PC-3 (cell line): ENCODE measurements at regions not wholly inside any gene's neighbourhood (a gene's known extent, or its start where the extent isn't known, plus 50 kb on each side); places are given as distances from the start of the nearest gene placed in this dataset.

Experiments
- ATAC-seq: fragments of 200-7000 bp; cut with Tn5 transposase; 2 replicates; pipeline ENCODE4 v1.9.1; 2020; ENCODE audit warnings: mild to moderate bottlenecking, moderate library complexity
- BruUV-seq: library from RNA; stranded (reverse); fragments of 400-500 nt; replicated peaks from 2 replicates; lab custom pipeline; 2021; lab: Mats Ljungman, UMichigan
- CTCF ChIA-PET: fragments of 300-600 bp; sonication (Branson Sonifier 250); formaldehyde crosslinking; loops from one replicate; lab custom pipeline; 2022; ENCODE audit warnings: antibody characterized with exemption; lab: Charles Lee
- POLR2A ChIA-PET: fragments of 300-600 bp; sonication (Branson Sonifier 250); formaldehyde crosslinking; loops from one replicate; lab custom pipeline; 2022; ENCODE audit warnings: antibody characterized with exemption; ENCODE audit not compliant: unreplicated experiment; lab: Charles Lee
- DNase-seq: peaks from one replicate; pipeline ENCODE4 v3.0.0-alpha.2; 2015
- H2AFZ ChIP-seq: fragments of 300-600 bp; sonication (generic); 2 replicates; pipeline ENCODE4 v1.6.0; 2016; ENCODE audit warnings: antibody characterized with exemption, low read length
- H3F3A ChIP-seq: fragments of 300-600 bp; sonication (generic); one replicate; pipeline ENCODE4 v1.6.0; 2017; ENCODE audit warnings: antibody characterized with exemption, low read length, control low read depth, mild to moderate bottlenecking; ENCODE audit not compliant: unreplicated experiment
- H3K27ac ChIP-seq: fragments of 300-600 bp; sonication (generic); 2 replicates; pipeline ENCODE4 v1.5.1; 2016; ENCODE audit warnings: mild to moderate bottlenecking, low read length
- H3K27me3 ChIP-seq: fragments of 300-600 bp; sonication (generic); 2 replicates; pipeline ENCODE4 v1.6.1; 2016; ENCODE audit warnings: low read length, mixed read lengths
- H3K36me3 ChIP-seq: fragments of 300-600 bp; sonication (generic); 2 replicates; pipeline ENCODE4 v1.6.1; 2016; ENCODE audit warnings: low read depth, mixed run types, low read length, mixed read lengths
- H3K4me1 ChIP-seq: fragments of 300-600 bp; sonication (generic); 2 replicates; pipeline ENCODE4 v1.5.1; 2016; ENCODE audit warnings: low read length; ENCODE audit not compliant: insufficient read depth
- H3K4me2 ChIP-seq: fragments of 300-600 bp; sonication (generic); 2 replicates; pipeline ENCODE4 v1.6.0; 2016; ENCODE audit warnings: low read length
- H3K4me3 ChIP-seq: fragments of 300-600 bp; sonication (generic); 2 replicates; pipeline ENCODE4 v1.5.1; 2016; ENCODE audit warnings: mild to moderate bottlenecking, low read length, mixed read lengths
- H3K79me2 ChIP-seq: fragments of 300-600 bp; sonication (generic); 2 replicates; pipeline ENCODE4 v1.6.1; 2017; ENCODE audit warnings: low read length, mixed read lengths
- H3K9ac ChIP-seq: fragments of 300-600 bp; sonication (generic); 2 replicates; pipeline ENCODE4 v1.6.0; 2016; ENCODE audit warnings: mild to moderate bottlenecking, low read length
- H3K9me2 ChIP-seq: fragments of 300-600 bp; sonication (generic); replicated peaks from 2 replicates; pipeline ENCODE4 v1.6.1; 2016; ENCODE audit warnings: mixed run types, low read length, mixed read lengths
- H3K9me3 ChIP-seq: fragments of 300-600 bp; sonication (generic); 2 replicates; pipeline ENCODE4 v1.6.1; 2016; ENCODE audit warnings: low read length, mixed read lengths
- H4K20me1 ChIP-seq: fragments of 300-600 bp; sonication (generic); 2 replicates; pipeline ENCODE4 v1.6.1; 2016; ENCODE audit warnings: low read length, mixed read lengths
- EZH2 ChIP-seq: fragments of 300-600 bp; sonication (generic); IDR thresholded peaks from one replicate; pipeline ENCODE4 v1.6.1; 2017; ENCODE audit warnings: antibody characterized with exemption, mild to moderate bottlenecking, low read length; ENCODE audit not compliant: unreplicated experiment
- EZH2phosphoT487 ChIP-seq: fragments of 300-600 bp; sonication (generic); IDR thresholded peaks from 2 replicates; pipeline ENCODE4 v1.6.1; 2018; ENCODE audit warnings: mild to moderate bottlenecking, antibody characterized with exemption, low read length, borderline replicate concordance
- intact Hi-C: fragments of 100-400 bp; cut with micrococcal nuclease; formaldehyde crosslinking; loops from 2 replicates; pipeline ENCODE4 v1.9.0; 2023
- TF ChIP-seq, protein P1 (sequence below): fragments of 300-600 bp; sonication (generic); conservative IDR thresholded peaks from 2 replicates; pipeline ENCODE4 v1.5.1; 2017; ENCODE audit warnings: antibody characterized with exemption, low read depth, mild to moderate bottlenecking, low read length

GRCh38 chr2:15790838-15791237 is 149.5 kb upstream of the MYCN start:
- no peaks in the 10 kb centered on the region for H3K79me2 ChIP-seq
- H3K9me2 ChIP-seq: no peaks in the 10 kb centered on the region
- no peaks in the 10 kb centered on the region for H3K4me1 ChIP-seq
- H3K27me3 ChIP-seq: peaks cover 36% of the 10 kb centered on the region
- no peaks in the 10 kb centered on the region for H3K9me3 ChIP-seq
- ChIA-PET POLR2A (no interaction called here), CTCF (no interaction called here)
- TF ChIP-seq EZH2 (no peak), EZH2phosphoT487 (no peak)
- TF ChIP-seq, protein P1, sequence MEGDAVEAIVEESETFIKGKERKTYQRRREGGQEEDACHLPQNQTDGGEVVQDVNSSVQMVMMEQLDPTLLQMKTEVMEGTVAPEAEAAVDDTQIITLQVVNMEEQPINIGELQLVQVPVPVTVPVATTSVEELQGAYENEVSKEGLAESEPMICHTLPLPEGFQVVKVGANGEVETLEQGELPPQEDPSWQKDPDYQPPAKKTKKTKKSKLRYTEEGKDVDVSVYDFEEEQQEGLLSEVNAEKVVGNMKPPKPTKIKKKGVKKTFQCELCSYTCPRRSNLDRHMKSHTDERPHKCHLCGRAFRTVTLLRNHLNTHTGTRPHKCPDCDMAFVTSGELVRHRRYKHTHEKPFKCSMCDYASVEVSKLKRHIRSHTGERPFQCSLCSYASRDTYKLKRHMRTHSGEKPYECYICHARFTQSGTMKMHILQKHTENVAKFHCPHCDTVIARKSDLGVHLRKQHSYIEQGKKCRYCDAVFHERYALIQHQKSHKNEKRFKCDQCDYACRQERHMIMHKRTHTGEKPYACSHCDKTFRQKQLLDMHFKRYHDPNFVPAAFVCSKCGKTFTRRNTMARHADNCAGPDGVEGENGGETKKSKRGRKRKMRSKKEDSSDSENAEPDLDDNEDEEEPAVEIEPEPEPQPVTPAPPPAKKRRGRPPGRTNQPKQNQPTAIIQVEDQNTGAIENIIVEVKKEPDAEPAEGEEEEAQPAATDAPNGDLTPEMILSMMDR: no peak
- H3K4me2 ChIP-seq: no peak overlapping the region
- no peaks in the 10 kb centered on the region for H3F3A ChIP-seq
- BruUV-seq: no TSS peak
- no peak overlapping the region for H3K4me3 ChIP-seq
- ATAC-seq (no peak), DNase-seq (no peak)
- no peaks in the 10 kb centered on the region for H3K36me3 ChIP-seq
- no peaks in the 10 kb centered on the region for H4K20me1 ChIP-seq
- H3K27ac ChIP-seq: no peak overlapping the region
- no peak overlapping the region for H3K9ac ChIP-seq
- H2AFZ ChIP-seq: no peak overlapping the region
- intact Hi-C loops: no loop called here

- Histone ChIP-seq H3K4me1 (no peaks in the 10 kb centered on the region), H3K36me3 (no peaks in the 10 kb centered on the region), H3K9ac (no peak overlapping the region), H2AFZ (no peak overlapping the region), H3K27ac (no peak overlapping the region), H4K20me1 (no peaks in the 10 kb centered on the region), H3K4me3 (no peak overlapping the region), H3K79me2 (no peaks in the 10 kb centered on the region), H3K4me2 (no peak overlapping the region), H3K27me3 (peaks cover 39% of the 10 kb centered on the region), H3K9me3 (no peaks in the 10 kb centered on the region), H3F3A (no peaks in the 10 kb centered on the region), H3K9me2 (no peaks in the 10 kb centered on the region)
- intact Hi-C loops: no loop called here
- no peak for TF ChIP-seq EZH2
- TF ChIP-seq EZH2phosphoT487: no peak
- TF ChIP-seq, protein P1: no peak
- CTCF ChIA-PET: no interaction called here
- BruUV-seq: no TSS peak
- ATAC-seq: no peak
- no peak for DNase-seq
- POLR2A ChIA-PET: no interaction called here
These were observed 149.1 kb upstream of the MYCN start for GRCh38 chr2:15791294-15791693.

DNA sequence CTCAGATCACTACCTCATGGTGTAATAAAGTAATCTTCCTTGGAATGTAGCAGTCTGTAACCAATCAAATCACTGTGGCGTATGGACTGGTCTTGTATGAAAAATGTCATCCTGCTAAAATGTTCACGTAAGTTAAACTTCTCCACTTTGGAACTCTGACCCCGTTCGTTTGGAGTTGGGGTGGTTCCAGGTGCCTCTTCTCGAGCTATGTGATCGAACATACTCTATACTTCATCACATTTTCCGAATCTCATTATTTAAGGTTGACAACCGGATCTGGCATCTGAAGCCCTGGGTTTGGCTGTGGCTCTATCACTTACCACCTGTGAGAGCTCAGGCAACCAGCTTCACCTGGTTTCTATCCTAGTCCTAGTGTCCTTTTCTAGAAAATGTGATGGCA is 148.0 kb upstream of the MYCN start:
- no peak overlapping the region for H3K9ac ChIP-seq
- no peak for TF ChIP-seq EZH2
- no peaks in the 10 kb centered on the region for H3K9me3 ChIP-seq
- ChIA-PET CTCF (no interaction called here), POLR2A (interaction anchor here (0.6 kb wide), 1 partner anchor 799 kb away, joined by 4 read pairs; no protein-coding TSS in a partner anchor)
- ATAC-seq (no peak), DNase-seq (no peak)
- no peaks in the 10 kb centered on the region for H3K4me1 ChIP-seq
- H3F3A ChIP-seq: no peaks in the 10 kb centered on the region
- no peak overlapping the region for H3K27ac ChIP-seq
- H3K36me3 ChIP-seq: no peaks in the 10 kb centered on the region
- H3K9me2 ChIP-seq: no peaks in the 10 kb centered on the region
- intact Hi-C loops: no loop called here
- no peaks in the 10 kb centered on the region for H3K79me2 ChIP-seq
- peaks cover 49% of the 10 kb centered on the region for H3K27me3 ChIP-seq
- no peak overlapping the region for H2AFZ ChIP-seq
- no TSS peak for BruUV-seq
- H3K4me3 ChIP-seq: no peak overlapping the region
- no peak overlapping the region for H3K4me2 ChIP-seq
- no peaks in the 10 kb centered on the region for H4K20me1 ChIP-seq
